Activated CD8-positive, alpha-beta T cell treated with anti-CD3 and anti-CD28 coated beads, Interleukin-2, amount 10 ng/mL, durations not matched to agents 7 days and 5 days (primary cell): ENCODE measurements at regions not wholly inside any gene's neighbourhood (a gene's known extent, or its start where the extent isn't known, plus 50 kb on each side); places are given as distances from the start of the nearest gene placed in this dataset.

ENCODE experiments used
- ATAC-seq: fragments of 150-1000 bp; cut with Tn5 transposase; one replicate; pipeline ENCODE4 v1.10.0; 2021; ENCODE audit warnings: moderate library complexity
- CTCF ChIA-PET: fragments of 350-600 bp; sonication (Branson Sonifier 250); formaldehyde crosslinking; loops from one replicate; lab custom pipeline; 2021; ENCODE audit warnings: antibody characterized with exemption; lab: Charles Lee
- POLR2A ChIA-PET: fragments of 350-600 bp; sonication (Branson Sonifier 250); formaldehyde crosslinking; loops from one replicate; lab custom pipeline; 2021; ENCODE audit warnings: antibody characterized with exemption; lab: Charles Lee
- DNase-seq: peaks from one replicate; pipeline ENCODE4 v3.0.0-alpha.2; 2020
- H3K27ac Mint-ChIP-seq: one replicate; pipeline ENCODE4 v1.8.0; 2021; ENCODE audit warnings: mild to moderate bottlenecking, mixed read lengths
- H3K27me3 Mint-ChIP-seq: one replicate; pipeline ENCODE4 v1.8.0; 2021; ENCODE audit warnings: low read depth, mixed read lengths
- H3K36me3 Mint-ChIP-seq: one replicate; pipeline ENCODE4 v1.8.0; 2021; ENCODE audit warnings: low read depth, mixed read lengths
- H3K4me1 Mint-ChIP-seq: one replicate; pipeline ENCODE4 v1.8.0; 2021; ENCODE audit warnings: low read depth, mixed read lengths
- H3K4me3 Mint-ChIP-seq: one replicate; pipeline ENCODE4 v1.8.0; 2021; ENCODE audit warnings: mild to moderate bottlenecking, mixed read lengths
- H3K9me3 Mint-ChIP-seq: one replicate; pipeline ENCODE4 v1.8.0; 2022; ENCODE audit warnings: mixed read lengths; ENCODE audit not compliant: insufficient read depth

GRCh38 chr14:56386024-56386423 lies 193.6 kb upstream of the TMEM260 start:
- Mint-ChIP-seq H3K27me3 (peaks cover 2% of the 10 kb centered on the region), H3K27ac (no peak overlapping the region)

GRCh38 chr14:56390859-56391258 lies 188.7 kb upstream of the TMEM260 start:
- H3K9me3 Mint-ChIP-seq: peaks cover 5% of the 10 kb centered on the region
- DNase-seq (no peak), ATAC-seq (no peak)
- H3K27me3 Mint-ChIP-seq: no peaks in the 10 kb centered on the region
- no peaks in the 10 kb centered on the region for H3K4me1 Mint-ChIP-seq
- no peak overlapping the region for H3K27ac Mint-ChIP-seq
- ChIA-PET POLR2A (no interaction called here), CTCF (interaction anchor here (0.7 kb wide), 1 partner anchor 76 kb away, joined by 3 read pairs; no protein-coding TSS in a partner anchor)
- no peaks in the 10 kb centered on the region for H3K36me3 Mint-ChIP-seq
- H3K4me3 Mint-ChIP-seq: no peak overlapping the region

More at GRCh38 chr14:56386024-56386423, 193.6 kb upstream of the TMEM260 start:
- Mint-ChIP-seq H3K4me3 (no peak overlapping the region), H3K36me3 (no peaks in the 10 kb centered on the region), H3K4me1 (no peaks in the 10 kb centered on the region), H3K9me3 (peaks cover 11% of the 10 kb centered on the region)
- ChIA-PET POLR2A (no interaction called here), CTCF (interaction anchor here (0.6 to 1.2 kb wide), 2 partner anchors 46 to 89 kb away, joined by 3 read pairs; no protein-coding TSS in a partner anchor)
- DNase-seq: no peak
- ATAC-seq: no peak

GRCh38 chr14:56394826-56395530 lies 184.6 kb upstream of the TMEM260 start:
- no peaks in the 10 kb centered on the region for H3K4me1 Mint-ChIP-seq
- ChIA-PET CTCF (no interaction called here), POLR2A (no interaction called here)
- no peaks in the 10 kb centered on the region for H3K9me3 Mint-ChIP-seq
- ATAC-seq: no peak
- H3K27ac Mint-ChIP-seq: no peak overlapping the region
- no peak for DNase-seq
- H3K4me3 Mint-ChIP-seq: no peak overlapping the region
- H3K36me3 Mint-ChIP-seq: no peaks in the 10 kb centered on the region
- no peaks in the 10 kb centered on the region for H3K27me3 Mint-ChIP-seq

- ChIA-PET CTCF (no interaction called here), POLR2A (no interaction called here)
- ATAC-seq: no peak
Observed at GRCh38 chr14:56400109-56400825, 179.3 kb upstream of the TMEM260 start.

GRCh38 chr14:56412468-56413434 lies 166.8 kb upstream of the TMEM260 start:
- H3K27ac Mint-ChIP-seq: no peak overlapping the region

More at GRCh38 chr14:56400109-56400825, 179.3 kb upstream of the TMEM260 start:
- DNase-seq: no peak
- Mint-ChIP-seq H3K27me3 (no peaks in the 10 kb centered on the region), H3K4me1 (no peaks in the 10 kb centered on the region), H3K4me3 (no peak overlapping the region), H3K27ac (no peak overlapping the region), H3K9me3 (peaks cover 4% of the 10 kb centered on the region), H3K36me3 (no peaks in the 10 kb centered on the region)

GRCh38 chr14:56413721-56414120 lies 165.9 kb upstream of the TMEM260 start:
- Mint-ChIP-seq H3K27ac (no peak overlapping the region), H3K4me3 (no peak overlapping the region), H3K9me3 (no peaks in the 10 kb centered on the region), H3K4me1 (peaks cover 16% of the 10 kb centered on the region), H3K27me3 (peaks cover 12% of the 10 kb centered on the region), H3K36me3 (no peaks in the 10 kb centered on the region)
- POLR2A ChIA-PET: no interaction called here
- no peak for ATAC-seq
- no peak for DNase-seq
- CTCF ChIA-PET: no interaction called here

More at GRCh38 chr14:56412468-56413434, 166.8 kb upstream of the TMEM260 start:
- Mint-ChIP-seq H3K4me3 (peak overlapping the region; percentile 59), H3K9me3 (no peaks in the 10 kb centered on the region), H3K4me1 (peaks cover 16% of the 10 kb centered on the region), H3K27me3 (peaks cover 20% of the 10 kb centered on the region), H3K36me3 (no peaks in the 10 kb centered on the region)
- ChIA-PET POLR2A (interaction anchor here (0.5 kb wide), 1 partner anchor 169 kb away, joined by 3 read pairs; no protein-coding TSS in a partner anchor), CTCF (no interaction called here)
- ATAC-seq (no peak), DNase-seq (no peak)

GRCh38 chr14:56414236-56414635 lies 165.4 kb upstream of the TMEM260 start:
- H3K9me3 Mint-ChIP-seq: no peaks in the 10 kb centered on the region
- H3K27ac Mint-ChIP-seq: no peak overlapping the region
- H3K4me3 Mint-ChIP-seq: no peak overlapping the region
- ChIA-PET POLR2A (no interaction called here), CTCF (no interaction called here)
- H3K36me3 Mint-ChIP-seq: no peaks in the 10 kb centered on the region
- no peak for ATAC-seq
- H3K27me3 Mint-ChIP-seq: peaks cover 11% of the 10 kb centered on the region
- peaks cover 16% of the 10 kb centered on the region for H3K4me1 Mint-ChIP-seq
- DNase-seq: no peak

GRCh38 chr14:56416213-56416612 lies 163.4 kb upstream of the TMEM260 start:
- no peaks in the 10 kb centered on the region for H3K9me3 Mint-ChIP-seq
- CTCF ChIA-PET: no interaction called here
- ATAC-seq: no peak
- no peak for DNase-seq
- no peaks in the 10 kb centered on the region for H3K36me3 Mint-ChIP-seq
- POLR2A ChIA-PET: no interaction called here
- H3K4me1 Mint-ChIP-seq: peaks cover 16% of the 10 kb centered on the region
- H3K27ac Mint-ChIP-seq: no peak overlapping the region
- H3K4me3 Mint-ChIP-seq: no peak overlapping the region
- H3K27me3 Mint-ChIP-seq: peaks cover 4% of the 10 kb centered on the region

GRCh38 chr14:56417173-56417572 lies 162.4 kb upstream of the TMEM260 start:
- H3K9me3 Mint-ChIP-seq: no peaks in the 10 kb centered on the region
- H3K27me3 Mint-ChIP-seq: peaks cover 4% of the 10 kb centered on the region
- ChIA-PET POLR2A (no interaction called here), CTCF (no interaction called here)
- no peaks in the 10 kb centered on the region for H3K36me3 Mint-ChIP-seq
- no peak for DNase-seq
- no peak for ATAC-seq
- H3K4me1 Mint-ChIP-seq: peaks cover 14% of the 10 kb centered on the region
- no peak overlapping the region for H3K27ac Mint-ChIP-seq
- H3K4me3 Mint-ChIP-seq: no peak overlapping the region

- Mint-ChIP-seq H3K27me3 (peaks cover 4% of the 10 kb centered on the region), H3K27ac (no peak overlapping the region), H3K36me3 (no peaks in the 10 kb centered on the region), H3K9me3 (no peaks in the 10 kb centered on the region), H3K4me1 (peaks cover 5% of the 10 kb centered on the region), H3K4me3 (no peak overlapping the region)
- DNase-seq: no peak
- CTCF ChIA-PET: interaction anchor here (0.6 to 1.9 kb wide), 3 partner anchors 34 to 686 kb away, joined by 3 to 9 read pairs (median 4); no protein-coding TSS in a partner anchor
- no peak for ATAC-seq
- POLR2A ChIA-PET: interaction anchor here (0.6 kb wide), 1 partner anchor 746 kb away, joined by 3 read pairs; no protein-coding TSS in a partner anchor
Observed at GRCh38 chr14:56419750-56420149, 159.8 kb upstream of the TMEM260 start.

- H3K27ac Mint-ChIP-seq: no peak overlapping the region
- no peak overlapping the region for H3K4me3 Mint-ChIP-seq
- no peak for DNase-seq
- peaks cover 4% of the 10 kb centered on the region for H3K27me3 Mint-ChIP-seq
- CTCF ChIA-PET: interaction anchor here (0.7 to 2.6 kb wide), 6 partner anchors 31 to 700 kb away, joined by 3 to 9 read pairs (median 4); no protein-coding TSS in a partner anchor
- peaks cover 2% of the 10 kb centered on the region for H3K4me1 Mint-ChIP-seq
- no peak for ATAC-seq
- POLR2A ChIA-PET: no interaction called here
- H3K9me3 Mint-ChIP-seq: no peaks in the 10 kb centered on the region
- H3K36me3 Mint-ChIP-seq: no peaks in the 10 kb centered on the region
Observed at GRCh38 chr14:56422221-56422620, 157.4 kb upstream of the TMEM260 start.
